Spleen (tissue), 11 donors: ENCODE measurements at regions not wholly inside any gene's neighbourhood (a gene's known extent, or its start where the extent isn't known, plus 50 kb on each side); places are given as distances from the start of the nearest gene placed in this dataset.

Experiments
- DNase-seq: peaks from one replicate; pipeline ENCODE4 v3.0.0-alpha.2; 2020
- H3K27ac ChIP-seq, 8 donors: fragments of 200-600 bp; sonication (generic) in 7 of 8; 1 replicate in 4 of 8; 2 replicates in 4 of 8; pipeline versions ENCODE4 v1.5.0 to v1.8.0; 2016 to 2021; ENCODE audit warnings: inconsistent platforms in 4 of 8, mild to moderate bottlenecking in 4 of 8, moderate library complexity in 1 of 8
- H3K27me3 ChIP-seq, 7 donors: fragments of 200-600 bp; sonication (generic) in 6 of 7; replicated peaks in 1 of 7; 1 replicate in 4 of 7; 2 replicates in 3 of 7; pipeline versions ENCODE4 v1.5.0 to v1.8.0; 2016 to 2021; ENCODE audit warnings: inconsistent platforms in 3 of 7, mild to moderate bottlenecking in 1 of 7
- H3K36me3 ChIP-seq, 6 donors: fragments of 200-600 bp; sonication (generic) in 5 of 6; 1 replicate in 4 of 6; 2 replicates in 2 of 6; pipeline versions ENCODE4 v1.5.0 to v1.8.0; 2016 to 2021; ENCODE audit warnings: inconsistent platforms in 2 of 6
- H3K4me1 ChIP-seq, 6 donors: fragments of 200-600 bp; sonication (generic) in 5 of 6; 1 replicate in 3 of 6; 2 replicates in 3 of 6; pipeline versions ENCODE4 v1.5.0 to v1.8.0; 2016 to 2021; ENCODE audit warnings: inconsistent platforms in 3 of 6
- H3K4me3 ChIP-seq, 8 donors: fragments of 200-600 bp; sonication (generic) in 7 of 8; 1 replicate in 4 of 8; 2 replicates in 4 of 8; pipeline versions ENCODE4 v1.5.0 to v1.8.0; 2016 to 2021; ENCODE audit warnings: inconsistent platforms in 4 of 8, mild to moderate bottlenecking in 4 of 8, moderate library complexity in 2 of 8
- H3K9me3 ChIP-seq, 8 donors: fragments of 200-600 bp; sonication (generic) in 7 of 8; 1 replicate in 4 of 8; 2 replicates in 4 of 8; pipeline versions ENCODE4 v1.5.0 to v1.8.0; 2016 to 2021; ENCODE audit warnings: inconsistent platforms in 4 of 8
- POLR2A ChIP-seq, 3 donors: fragments of 450-650 bp; IDR thresholded peaks; one replicate each; pipeline ENCODE4 v1.5.1; 2017; ENCODE audit warnings: antibody characterized with exemption in 3 of 3, mild to moderate bottlenecking in 1 of 3
- POLR2AphosphoS5 ChIP-seq, 3 donors: sonication (generic); formaldehyde crosslinking; IDR thresholded peaks; one replicate each; pipeline ENCODE4 v1.5.1; 2017; ENCODE audit warnings: antibody characterized with exemption in 3 of 3
- WGBS, 5 donors: extraction: QIAGEN DNeasy Blood & Tissue Kit in 3 of 5; methylation state at CpG; one replicate each; pipeline versions ENCODE4 v1.1.5 to v1.1.7; 2013 to 2018; 5-methylcytosine and 5-hydroxymethylcytosine counted together
- intact Hi-C: fragments of 100-400 bp; cut with DNase I; formaldehyde crosslinking; loops from one replicate; pipeline ENCODE4 v1.15.0; 2023; ENCODE audit warnings: low total_unique reads
- TF ChIP-seq, protein P1 (sequence below), 11 experiments: fragments of 200-600 bp in 7 of 11; fragments of 450-650 bp in 4 of 11; sonication (generic) in 4 of 11; IDR thresholded peaks in 8 of 11; conservative IDR thresholded peaks in 3 of 11; 1 replicate in 7 of 11; 2 replicates in 4 of 11; pipeline versions ENCODE4 v1.4.0 to v1.8.0; 2016 to 2021; ENCODE audit warnings: antibody characterized with exemption in 11 of 11, inconsistent platforms in 4 of 11, mild to moderate bottlenecking in 1 of 11
- donor health status: healthy with polysubstance abuse.
- donor health status: DM: no; HTN: no; CAD: no; lungs with moderate emphysema.
- donor health status: DM: no; HTN: no; CAD: no.
- donor health status: Bipolar disorder and iron deficiency.
- donor health status: healthy.
- donor health status: DM: no; HTN: no; CAD: no.
- donor health status: DM: yes; HTN: yes; CAD: no.

DNA sequence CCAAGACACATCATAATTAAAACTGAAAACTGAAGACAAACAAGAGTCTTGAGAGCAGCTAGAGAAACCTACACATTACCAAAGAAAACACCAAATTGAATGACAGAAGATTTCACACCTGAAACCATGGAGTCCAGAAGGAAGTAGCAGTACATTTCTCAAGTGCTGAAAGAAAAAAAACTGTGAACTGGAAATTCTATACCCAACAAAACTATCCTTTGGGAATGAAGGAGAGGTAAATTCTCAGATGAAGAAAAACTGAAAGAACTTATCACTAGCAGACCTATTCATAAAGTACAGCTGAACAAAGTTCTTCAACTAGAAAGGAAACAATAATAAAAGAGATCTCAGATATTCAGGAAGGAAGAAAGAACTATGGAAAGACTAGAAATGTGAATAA, 198.7 kb upstream of the ZNF507 start:
- Histone ChIP-seq H3K27me3 (no peaks in the 10 kb centered on the region), H3K27ac (no peak overlapping the region), H3K9me3 (peaks cover 6 to 66% (median 53%) of the 10 kb centered on the region in 8 donors), H3K4me1 (no peaks in the 10 kb centered on the region), H3K4me3 (no peak overlapping the region), H3K36me3 (no peaks in the 10 kb centered on the region)
- DNase-seq, result no peak
- no peak for TF ChIP-seq POLR2A (IDR thresholded peaks at IDR 0.05)
- TF ChIP-seq, protein P1, sequence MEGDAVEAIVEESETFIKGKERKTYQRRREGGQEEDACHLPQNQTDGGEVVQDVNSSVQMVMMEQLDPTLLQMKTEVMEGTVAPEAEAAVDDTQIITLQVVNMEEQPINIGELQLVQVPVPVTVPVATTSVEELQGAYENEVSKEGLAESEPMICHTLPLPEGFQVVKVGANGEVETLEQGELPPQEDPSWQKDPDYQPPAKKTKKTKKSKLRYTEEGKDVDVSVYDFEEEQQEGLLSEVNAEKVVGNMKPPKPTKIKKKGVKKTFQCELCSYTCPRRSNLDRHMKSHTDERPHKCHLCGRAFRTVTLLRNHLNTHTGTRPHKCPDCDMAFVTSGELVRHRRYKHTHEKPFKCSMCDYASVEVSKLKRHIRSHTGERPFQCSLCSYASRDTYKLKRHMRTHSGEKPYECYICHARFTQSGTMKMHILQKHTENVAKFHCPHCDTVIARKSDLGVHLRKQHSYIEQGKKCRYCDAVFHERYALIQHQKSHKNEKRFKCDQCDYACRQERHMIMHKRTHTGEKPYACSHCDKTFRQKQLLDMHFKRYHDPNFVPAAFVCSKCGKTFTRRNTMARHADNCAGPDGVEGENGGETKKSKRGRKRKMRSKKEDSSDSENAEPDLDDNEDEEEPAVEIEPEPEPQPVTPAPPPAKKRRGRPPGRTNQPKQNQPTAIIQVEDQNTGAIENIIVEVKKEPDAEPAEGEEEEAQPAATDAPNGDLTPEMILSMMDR (IDR thresholded peaks at IDR 0.05 in 8 of 11, conservative IDR thresholded peaks at IDR 0.05 in 3 of 11), result no peak
- no peak for TF ChIP-seq POLR2AphosphoS5 (IDR thresholded peaks at IDR 0.05)
- intact Hi-C loops, result no loop called here

DNA sequence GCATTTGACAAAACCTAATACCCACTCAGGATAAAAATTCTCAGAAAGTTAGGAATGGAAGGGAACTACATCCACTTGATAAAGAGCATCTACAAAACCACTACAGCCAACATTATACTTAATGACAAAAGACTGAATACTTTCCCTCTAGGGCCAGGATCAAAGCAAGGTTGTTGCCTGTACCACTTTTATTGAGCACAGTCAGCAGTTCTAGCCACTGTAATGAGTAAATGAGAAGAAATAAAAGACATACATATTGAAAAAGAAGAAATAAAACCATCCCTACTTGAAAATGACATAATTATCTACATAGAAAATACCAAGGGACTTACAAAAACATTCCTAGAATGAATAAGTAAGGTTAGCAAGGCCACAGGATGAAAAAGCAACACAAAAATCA, 194.8 kb upstream of the ZNF507 start:
- Histone ChIP-seq H3K27ac (no peak overlapping the region), H3K4me3 (no peak overlapping the region), H3K4me1 (no peaks in the 10 kb centered on the region), H3K27me3 (no peaks in the 10 kb centered on the region), H3K36me3 (no peaks in the 10 kb centered on the region), H3K9me3 (peaks cover 6 to 55% (median 47%) of the 10 kb centered on the region in 8 donors)
- TF ChIP-seq, protein P1 (IDR thresholded peaks at IDR 0.05 in 8 of 11, conservative IDR thresholded peaks at IDR 0.05 in 3 of 11), result no peak
- TF ChIP-seq POLR2AphosphoS5 (IDR thresholded peaks at IDR 0.05), result no peak
- intact Hi-C loops, result no loop called here
- DNase-seq, result no peak

DNA sequence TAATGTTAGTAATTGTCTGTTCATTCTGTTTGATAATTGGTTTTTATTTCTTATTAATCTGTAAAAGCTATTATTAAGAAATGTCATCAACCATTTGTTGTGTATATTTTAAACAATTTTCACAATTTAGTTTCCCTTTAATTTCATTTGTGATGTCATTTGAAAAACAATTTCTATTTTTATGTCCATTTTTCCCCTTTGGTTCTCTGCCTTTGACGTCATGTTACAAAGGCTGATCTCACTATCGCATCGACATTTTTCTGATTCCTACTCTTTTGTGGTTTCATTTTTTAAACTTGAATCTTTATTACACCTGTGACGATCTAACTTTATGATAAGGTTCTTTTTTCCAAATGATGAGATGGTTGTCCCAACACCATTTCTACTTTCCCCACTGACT, 191.0 kb upstream of the ZNF507 start:
- Histone ChIP-seq H3K4me3 (no peak overlapping the region), H3K4me1 (no peaks in the 10 kb centered on the region), H3K27ac (no peak overlapping the region), H3K9me3 (peaks cover 0 to 36% (median 14%) of the 10 kb centered on the region in 8 donors), H3K36me3 (no peaks in the 10 kb centered on the region), H3K27me3 (no peaks in the 10 kb centered on the region)
- TF ChIP-seq, protein P1 (IDR thresholded peaks at IDR 0.05 in 8 of 11, conservative IDR thresholded peaks at IDR 0.05 in 3 of 11), result no peak
- TF ChIP-seq POLR2AphosphoS5 (IDR thresholded peaks at IDR 0.05) (no peak), POLR2A (IDR thresholded peaks at IDR 0.05) (no peak)
- DNase-seq, result no peak
- 86 to 96% (median 93%) methylated on average over 4 of the region's 4 CpGs for WGBS, 5 donors
- intact Hi-C loops, result no loop called here

DNA sequence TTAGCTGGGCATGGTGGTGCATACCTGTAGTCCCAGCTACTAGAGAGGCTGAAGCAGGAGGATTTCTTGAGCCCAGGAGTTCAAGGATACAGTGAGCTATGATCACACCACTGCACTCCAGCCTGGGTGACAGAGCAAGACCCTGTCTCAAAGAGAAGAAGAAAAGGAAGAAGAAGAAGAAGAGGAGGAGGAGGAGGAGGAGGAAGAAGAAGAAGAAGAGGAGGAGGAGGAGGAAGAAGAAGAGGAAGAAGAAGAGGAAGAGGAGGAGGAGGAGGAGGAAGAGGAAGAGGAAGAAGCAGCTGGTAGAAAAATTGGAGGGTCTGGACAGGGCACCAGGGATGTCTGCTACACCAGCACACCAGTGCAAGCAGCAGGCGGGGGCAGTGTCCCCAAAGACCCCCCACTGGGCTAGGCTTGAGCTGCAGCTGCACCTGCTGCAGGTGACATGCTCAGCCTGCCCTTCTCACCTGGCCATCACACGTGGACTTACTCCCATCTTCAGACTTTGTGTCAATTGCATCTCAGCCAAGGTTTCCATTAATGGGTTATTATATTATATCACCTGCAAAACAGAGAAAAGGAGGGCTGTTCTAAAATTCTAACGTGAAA, 180.9 kb upstream of the ZNF507 start:
- Histone ChIP-seq H3K27ac (no peak overlapping the region), H3K27me3 (peaks cover 0 to 35% (median 0%) of the 10 kb centered on the region in 7 donors), H3K36me3 (no peaks in the 10 kb centered on the region), H3K4me3 (no peak overlapping the region), H3K4me1 (no peaks in the 10 kb centered on the region), H3K9me3 (peaks cover 0 to 13% (median 5%) of the 10 kb centered on the region in 8 donors)
- 72 to 82% (median 73%) methylated on average over 3 of the region's 3 CpGs for WGBS, 5 donors
- DNase-seq, result no peak
- TF ChIP-seq, protein P1 (IDR thresholded peaks at IDR 0.05 in 8 of 11, conservative IDR thresholded peaks at IDR 0.05 in 3 of 11), result no peak
- TF ChIP-seq POLR2A (IDR thresholded peaks at IDR 0.05) (no peak), POLR2AphosphoS5 (IDR thresholded peaks at IDR 0.05) (no peak)
- intact Hi-C loops, result no loop called here
